Mucosa of gallbladder (tissue), 1 donor: ENCODE measurements at regions not wholly inside any gene's neighbourhood (a gene's known extent, or its start where the extent isn't known, plus 50 kb on each side); places are given as distances from the start of the nearest gene placed in this dataset.
"Not testable (repeated sequence)": the region's sequence is repeated elsewhere in the genome, so short reads cannot be mapped to it uniquely, and the experiment has no call there.

Experiments
- DNase-seq: peaks from one replicate; pipeline ENCODE4 v3.0.0-alpha.2; 2020; ENCODE audit warnings: low spot score
- donor health status: DM: no; HTN: no; CAD: no.

DNA sequence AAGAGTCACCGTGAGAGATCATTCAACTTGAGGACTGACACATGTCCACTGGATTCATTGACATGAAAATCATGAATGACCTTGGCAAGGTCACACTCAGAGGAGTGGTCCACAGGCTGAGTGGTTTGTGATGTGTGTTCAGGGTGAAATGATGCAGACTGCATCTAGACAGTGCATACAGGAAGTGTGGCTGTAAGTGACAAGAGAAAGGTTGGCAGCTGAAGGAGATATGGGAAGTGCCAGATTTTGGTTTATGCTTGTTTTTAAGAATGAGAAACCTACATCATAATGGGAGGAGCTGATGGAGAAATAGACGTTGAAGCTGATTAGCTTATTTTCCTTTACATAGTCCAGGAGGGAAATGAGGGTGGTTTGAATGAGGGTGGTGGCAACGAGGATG lies 64.8 kb upstream of the VIPR2 start:
- no peak for DNase-seq

DNA sequence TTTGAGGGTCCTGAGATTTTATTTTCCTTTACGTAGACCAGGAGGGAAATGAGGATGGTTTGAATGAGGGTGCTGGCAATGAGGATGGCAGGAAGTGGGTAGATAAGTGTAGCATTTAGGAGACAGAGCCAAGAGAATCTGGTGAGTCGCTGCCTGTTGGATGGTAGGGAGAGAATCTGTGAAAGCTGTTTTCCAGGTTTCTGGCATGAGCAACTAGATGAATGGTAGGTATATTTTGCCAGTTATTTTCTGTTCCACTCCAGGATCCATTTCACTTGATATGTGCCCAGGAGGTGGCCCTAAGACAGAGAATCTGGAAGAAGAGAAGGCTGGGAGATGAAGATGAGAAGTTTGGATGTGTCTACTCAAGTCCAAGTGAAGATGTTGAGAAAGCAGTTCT lies 63.3 kb upstream of the VIPR2 start:
- no peak for DNase-seq

DNA sequence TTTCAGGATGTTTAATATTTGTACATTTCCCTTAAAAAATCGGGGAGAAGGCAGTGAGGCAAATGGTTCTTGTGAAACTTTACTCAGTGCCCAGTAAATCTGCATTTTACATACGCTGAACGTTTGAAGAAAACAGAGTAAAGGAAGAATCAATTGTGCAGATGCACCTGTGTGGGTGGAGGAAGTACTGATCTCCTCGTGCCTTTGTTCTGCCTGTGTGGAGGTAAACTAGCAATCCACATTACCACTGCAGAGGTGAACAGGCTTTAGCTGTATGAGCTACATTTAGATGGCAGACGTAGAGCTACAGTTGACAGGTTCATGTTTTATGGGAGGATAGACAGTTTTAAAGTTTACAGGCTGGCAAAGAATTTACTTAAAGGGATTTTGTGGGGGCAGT lies 62.7 kb upstream of the VIPR2 start:
- DNase-seq, result no peak

DNA sequence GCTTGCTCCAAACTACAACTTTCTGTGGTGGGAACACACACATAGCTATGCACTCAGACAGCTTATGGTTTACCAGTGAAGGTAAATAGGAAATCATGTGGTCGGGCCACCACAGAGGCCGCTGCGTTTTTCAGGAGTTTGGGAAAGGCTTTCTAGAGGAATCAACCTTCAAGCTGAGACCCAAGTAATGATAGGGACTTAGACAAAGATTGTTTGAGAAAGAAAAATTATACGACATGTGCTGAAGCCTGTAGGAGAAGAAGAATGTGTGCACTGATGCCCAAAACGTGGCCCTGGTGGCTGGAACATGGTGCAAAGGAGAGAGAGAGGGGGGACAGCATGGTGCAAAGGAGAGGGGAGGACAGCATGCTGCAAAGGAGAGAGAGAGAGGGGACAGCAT lies 61.2 kb upstream of the VIPR2 start:
- no peak for DNase-seq

DNA sequence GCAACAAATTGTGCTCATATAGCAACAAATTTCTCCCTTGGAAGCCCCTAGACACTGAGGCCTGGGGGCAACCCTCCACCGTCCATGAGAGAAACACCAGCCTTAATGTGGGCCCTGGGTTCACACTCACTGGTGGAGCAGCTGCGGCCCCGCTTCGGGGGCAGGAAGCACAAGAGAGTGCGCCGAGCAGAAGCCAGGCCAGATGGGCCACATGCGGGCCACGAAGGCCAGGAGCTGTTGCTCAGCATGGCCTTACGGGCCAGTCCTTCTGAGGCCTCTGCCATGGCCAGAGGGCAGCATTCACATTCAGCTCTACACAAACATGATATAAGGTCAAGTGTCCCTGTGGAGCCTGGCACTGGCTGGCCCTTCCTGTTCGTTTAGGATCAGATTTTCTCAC lies 60.0 kb upstream of the VIPR2 start:
- no peak for DNase-seq

DNA sequence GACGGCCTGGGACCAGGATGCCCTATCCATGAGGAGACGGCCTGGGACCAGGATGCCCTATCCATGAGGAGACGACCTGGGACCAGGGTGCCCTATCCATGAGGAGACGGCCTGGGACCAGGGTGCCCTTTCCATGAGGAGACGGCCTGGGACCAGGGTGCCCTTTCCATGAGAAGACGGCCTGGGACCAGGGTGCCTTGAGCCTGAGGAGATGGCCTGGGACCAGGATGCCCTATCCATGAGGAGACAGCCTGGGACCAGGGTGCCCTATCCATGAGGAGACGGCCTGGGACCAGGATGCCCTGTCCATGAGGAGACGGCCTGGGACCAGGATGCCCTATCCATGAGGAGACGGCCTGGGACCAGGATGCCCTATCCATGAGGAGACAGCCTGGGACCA lies 58.6 kb upstream of the VIPR2 start:
- not testable (repeated sequence) for DNase-seq

DNA sequence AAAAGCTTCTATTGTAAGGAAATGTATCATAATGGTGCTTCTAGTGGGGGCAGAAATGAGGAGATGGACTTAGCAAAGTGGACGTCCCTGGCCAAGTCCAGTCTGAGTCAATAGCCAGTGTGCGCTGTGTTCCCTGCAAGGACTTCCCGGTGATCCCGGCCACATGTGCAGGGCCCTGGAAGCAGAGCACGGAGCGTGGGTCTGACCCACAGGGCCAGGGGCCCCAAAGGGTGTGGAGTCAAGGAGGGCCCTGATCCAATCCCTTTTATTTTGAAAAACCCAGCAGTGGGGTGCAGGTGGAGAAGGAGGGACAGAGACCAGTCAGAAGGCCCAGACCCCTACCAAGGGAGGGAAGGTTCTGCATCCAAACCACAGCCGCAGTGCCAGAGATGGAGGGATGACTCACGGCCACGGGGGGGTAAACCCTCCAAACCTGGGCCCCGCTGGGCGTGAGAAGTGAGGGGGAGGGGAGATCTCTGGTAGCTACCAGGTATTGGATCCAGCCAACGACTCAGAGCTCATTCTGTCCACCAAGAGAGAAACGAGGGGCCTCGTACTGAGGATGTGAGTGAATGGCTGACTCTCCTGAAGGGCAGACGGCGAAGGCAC lies 57.2 kb upstream of the VIPR2 start:
- DNase-seq, result no peak

DNA sequence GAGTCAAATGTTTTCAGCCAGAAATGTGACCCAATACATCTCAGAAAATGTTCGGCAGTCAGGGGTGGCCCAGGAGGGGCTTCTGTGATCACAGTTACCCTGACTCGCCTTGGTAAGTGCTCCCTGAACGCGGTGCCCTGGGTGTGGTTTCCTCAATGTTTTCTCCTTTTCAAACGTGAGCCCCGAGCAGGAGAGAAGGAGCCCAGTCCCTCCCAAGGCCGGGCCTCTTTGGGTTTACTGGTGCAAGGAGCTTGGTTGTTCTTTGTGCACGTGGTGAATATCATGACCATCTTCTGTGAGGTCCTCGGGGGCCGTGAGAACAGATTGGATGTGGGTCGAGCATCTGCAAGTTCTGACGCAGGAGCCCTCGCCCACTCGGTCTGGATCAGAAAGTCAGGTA lies 55.8 kb upstream of the VIPR2 start:
- no peak for DNase-seq

DNA sequence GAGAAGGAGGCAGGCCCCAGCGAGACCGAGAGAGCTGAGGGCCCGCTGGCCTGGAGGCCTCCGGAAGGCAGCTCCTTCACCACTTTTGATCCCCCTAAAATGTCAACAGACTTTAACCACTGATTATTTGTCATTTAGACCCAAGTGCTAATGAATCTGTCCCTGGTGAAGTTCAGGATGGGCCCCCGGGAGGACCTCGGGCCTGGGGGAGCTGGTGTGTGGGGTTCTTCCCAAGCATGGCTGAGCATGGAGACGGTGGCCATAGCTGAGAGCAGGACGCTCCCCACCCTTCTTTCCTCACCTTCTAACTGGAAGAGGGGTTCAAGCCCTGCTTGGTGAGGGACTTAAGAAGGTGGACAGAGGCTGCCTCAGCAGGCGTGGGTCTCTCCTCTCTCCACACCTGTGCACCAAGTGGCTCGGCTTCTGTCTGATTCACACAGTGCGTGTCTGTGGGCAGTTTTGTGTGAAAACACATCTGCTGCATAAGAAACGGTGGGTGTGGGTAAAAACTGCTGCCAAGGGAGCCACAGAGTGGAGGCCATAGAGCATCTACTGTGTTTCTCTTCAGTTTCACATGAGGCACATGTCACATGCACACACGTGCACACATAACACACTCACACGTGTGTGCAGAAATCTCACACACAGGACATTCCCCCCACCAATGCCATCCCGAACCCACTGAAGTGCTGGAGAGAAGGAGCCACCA lies 53.5 kb upstream of the VIPR2 start:
- no peak for DNase-seq

DNA sequence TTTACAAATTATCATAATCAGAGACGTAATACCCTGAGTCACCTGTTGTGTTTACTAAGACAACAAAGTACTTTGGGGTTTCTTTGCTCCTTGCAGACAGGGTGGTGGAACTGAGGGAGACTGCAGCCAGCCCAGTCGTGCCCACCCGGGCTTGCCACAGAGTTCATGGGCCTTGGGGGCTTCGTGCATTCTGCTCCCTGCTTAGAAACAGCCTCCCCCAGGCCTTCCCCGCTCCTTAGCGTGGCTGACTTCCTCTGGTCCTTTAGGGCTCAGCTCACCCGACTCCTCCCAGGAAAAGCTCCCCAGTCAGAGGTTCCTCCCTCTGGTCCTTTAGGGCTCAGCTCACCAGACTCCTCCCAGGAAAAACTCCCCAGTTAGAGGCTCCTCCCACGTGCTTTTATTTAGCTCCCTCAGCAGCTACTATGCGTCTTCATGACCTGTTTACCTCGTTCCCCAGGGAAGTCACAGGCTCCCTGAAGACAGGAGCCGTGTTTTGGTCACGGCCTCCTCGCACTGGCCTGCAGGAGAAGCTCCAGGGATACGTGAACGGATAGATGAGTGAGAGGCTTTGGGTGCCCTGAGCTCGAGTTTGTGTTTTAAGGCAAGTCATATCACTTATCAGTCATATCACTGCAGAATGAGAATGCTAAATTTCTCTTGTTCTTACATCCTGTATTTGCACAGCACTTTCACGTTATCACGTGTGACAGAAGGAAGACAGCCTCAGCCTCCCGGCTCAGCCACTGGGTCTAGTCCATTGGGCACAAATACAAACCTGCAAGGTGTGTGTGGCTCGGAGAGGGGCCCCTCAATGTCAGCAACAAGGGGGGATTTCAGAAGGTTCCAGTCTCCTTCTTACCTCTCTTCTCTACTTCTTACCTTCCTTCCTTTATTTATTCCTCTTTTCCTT lies 52.7 kb upstream of the VIPR2 start:
- DNase-seq, result no peak

DNA sequence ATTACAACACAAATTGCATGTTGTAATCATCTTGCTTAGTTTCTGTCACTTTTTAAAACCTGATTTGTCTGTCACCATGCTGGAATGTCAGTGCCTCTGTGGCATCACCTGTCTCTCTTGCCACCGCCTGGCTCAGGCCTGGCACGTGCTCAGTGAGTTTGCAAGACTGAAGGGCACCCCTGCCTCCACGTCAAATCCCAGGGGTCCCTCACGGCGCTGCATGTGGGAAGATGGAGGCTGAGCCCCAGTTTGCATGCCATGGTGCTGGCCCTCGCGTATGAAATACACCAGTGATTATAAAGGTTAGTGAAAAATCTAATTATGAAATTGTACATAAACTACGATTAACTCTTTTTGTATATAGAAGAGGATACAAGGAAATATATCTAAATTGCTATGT lies 51.9 kb upstream of the VIPR2 start:
- no peak for DNase-seq

DNA sequence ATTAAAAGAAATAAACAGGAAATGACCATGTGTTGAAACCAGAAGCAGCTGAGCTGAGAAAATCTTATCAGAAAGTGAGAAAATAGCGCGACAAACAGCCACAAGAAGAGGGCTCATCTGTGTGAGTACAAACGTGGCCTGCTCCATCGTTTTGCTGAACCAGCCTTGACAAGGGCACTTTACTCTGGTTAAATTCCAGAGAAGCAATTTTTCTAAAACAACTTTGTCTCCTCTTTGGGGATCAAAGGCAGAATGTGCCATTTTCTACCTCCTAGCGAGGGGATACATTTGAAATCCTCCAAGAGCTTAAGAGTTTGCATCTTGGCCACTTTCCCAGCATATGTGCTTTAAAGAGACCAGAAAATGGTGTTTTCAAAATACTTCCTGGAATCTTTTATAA lies 51.3 kb upstream of the VIPR2 start:
- DNase-seq, result no peak
